ENCODE measurements at regions not wholly inside any gene's neighbourhood (a gene's known extent, or its start where the extent isn't known, plus 50 kb on each side); places are given as distances from the start of the nearest gene placed in this dataset.

- no peak for TF ChIP-seq CTCF (IDR thresholded peaks at IDR 0.05; ENCODE audit: low read length, missing control alignments)
- DNase-seq (ENCODE audit: low read depth) = no peak
- no peak overlapping the region for H3K4me3 ChIP-seq (replicated peaks; ENCODE audit: low read depth, low read length)
Measured at GRCh38 chr10:128803790-128804189, 663.3 kb upstream of the MGMT start.

- no peak for TF ChIP-seq CTCF (IDR thresholded peaks at IDR 0.05; ENCODE audit: low read length, missing control alignments)
- no peak for DNase-seq (ENCODE audit: low read depth)
- H3K4me3 ChIP-seq (replicated peaks; ENCODE audit: low read depth, low read length) = no peak overlapping the region
Measured at GRCh38 chr10:128804411-128804810, 662.6 kb upstream of the MGMT start.

- no peak for TF ChIP-seq CTCF (IDR thresholded peaks at IDR 0.05; ENCODE audit: low read length, missing control alignments)
- no peak overlapping the region for H3K4me3 ChIP-seq (replicated peaks; ENCODE audit: low read depth, low read length)
- DNase-seq (ENCODE audit: low read depth) = no peak
Measured at GRCh38 chr10:128808921-128809440, 658.1 kb upstream of the MGMT start.

GRCh38 chr10:128811511-128811910, 655.5 kb upstream of the MGMT start:
- DNase-seq (ENCODE audit: low read depth) = no peak
- no peak for TF ChIP-seq CTCF (IDR thresholded peaks at IDR 0.05; ENCODE audit: low read length, missing control alignments)
- H3K4me3 ChIP-seq (replicated peaks; ENCODE audit: low read depth, low read length) = no peak overlapping the region

DNA sequence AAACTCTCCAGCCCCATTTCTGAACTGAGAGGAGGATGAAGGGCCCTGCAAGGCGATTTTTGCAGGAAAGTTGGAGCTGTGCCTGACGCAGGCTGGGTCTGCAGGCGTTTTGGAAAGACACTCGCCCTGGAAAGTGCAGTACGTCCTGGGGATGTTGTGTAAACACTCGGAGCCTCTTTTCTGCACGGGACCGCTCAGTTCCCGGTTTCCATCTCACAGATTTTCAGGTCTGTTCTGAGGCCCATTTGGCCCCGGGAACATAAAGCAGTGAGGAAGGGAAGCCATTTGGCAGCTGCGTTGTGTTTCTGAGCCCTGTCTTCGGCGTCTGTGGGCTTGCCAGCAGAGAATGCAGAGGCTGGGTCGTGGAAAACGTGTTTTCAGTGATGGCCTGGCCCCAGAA, 655.0 kb upstream of the MGMT start:
- no peak for TF ChIP-seq CTCF (IDR thresholded peaks at IDR 0.05; ENCODE audit: low read length, missing control alignments)
- DNase-seq (ENCODE audit: low read depth) = no peak
- no peak overlapping the region for H3K4me3 ChIP-seq (replicated peaks; ENCODE audit: low read depth, low read length)

DNA sequence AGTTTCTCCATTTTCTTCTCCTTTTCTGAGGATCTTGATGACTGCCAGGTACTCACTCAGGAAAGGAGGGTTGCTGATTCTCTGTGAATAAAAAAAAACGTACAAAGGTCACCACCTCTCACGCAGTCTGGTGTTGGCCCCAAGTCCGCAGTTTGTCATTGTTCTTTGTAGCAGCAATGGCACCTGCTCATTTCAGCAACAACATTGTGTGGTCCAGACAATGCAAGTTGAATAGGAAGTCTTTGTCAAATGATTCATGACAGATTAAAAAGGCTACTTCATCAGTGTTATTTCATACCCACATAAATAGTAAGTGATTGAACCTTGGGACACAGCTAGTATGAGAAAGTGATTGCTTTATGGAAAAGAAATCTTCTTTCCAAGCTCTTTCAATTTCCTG, 653.5 kb upstream of the MGMT start:
- TF ChIP-seq CTCF (IDR thresholded peaks at IDR 0.05; ENCODE audit: low read length, missing control alignments) = no peak
- no peak overlapping the region for H3K4me3 ChIP-seq (replicated peaks; ENCODE audit: low read depth, low read length)
- DNase-seq (ENCODE audit: low read depth) = no peak

DNA sequence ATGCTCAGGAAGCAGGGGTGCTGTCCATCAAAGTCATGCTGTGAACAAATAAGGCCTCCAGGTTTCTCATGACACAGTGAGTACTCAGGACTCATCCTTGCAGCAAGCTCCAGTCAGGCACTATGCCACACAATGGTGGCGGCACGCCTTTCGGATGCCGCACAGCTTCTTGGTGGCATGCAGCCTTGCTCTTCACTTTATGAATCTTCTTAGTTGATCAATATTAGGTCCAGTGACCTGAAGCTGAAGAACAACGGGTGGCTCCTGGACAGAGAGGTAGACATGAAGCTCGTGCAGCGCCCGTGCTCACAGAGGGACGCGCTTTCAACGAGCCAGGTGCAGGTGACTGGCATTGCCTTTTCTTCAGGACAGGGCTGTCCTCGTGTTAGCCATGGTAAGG, 653.0 kb upstream of the MGMT start:
- DNase-seq (ENCODE audit: low read depth) = no peak

More for the DNA sequence above, 653.0 kb upstream of the MGMT start:
- TF ChIP-seq CTCF (IDR thresholded peaks at IDR 0.05; ENCODE audit: low read length, missing control alignments) = no peak
- H3K4me3 ChIP-seq (replicated peaks; ENCODE audit: low read depth, low read length) = no peak overlapping the region

Data from fibroblast of pulmonary artery (primary cell).